ENCODE measurements at regions not wholly inside any gene's neighbourhood (a gene's known extent, or its start where the extent isn't known, plus 50 kb on each side); places are given as distances from the start of the nearest gene placed in this dataset.

DNA sequence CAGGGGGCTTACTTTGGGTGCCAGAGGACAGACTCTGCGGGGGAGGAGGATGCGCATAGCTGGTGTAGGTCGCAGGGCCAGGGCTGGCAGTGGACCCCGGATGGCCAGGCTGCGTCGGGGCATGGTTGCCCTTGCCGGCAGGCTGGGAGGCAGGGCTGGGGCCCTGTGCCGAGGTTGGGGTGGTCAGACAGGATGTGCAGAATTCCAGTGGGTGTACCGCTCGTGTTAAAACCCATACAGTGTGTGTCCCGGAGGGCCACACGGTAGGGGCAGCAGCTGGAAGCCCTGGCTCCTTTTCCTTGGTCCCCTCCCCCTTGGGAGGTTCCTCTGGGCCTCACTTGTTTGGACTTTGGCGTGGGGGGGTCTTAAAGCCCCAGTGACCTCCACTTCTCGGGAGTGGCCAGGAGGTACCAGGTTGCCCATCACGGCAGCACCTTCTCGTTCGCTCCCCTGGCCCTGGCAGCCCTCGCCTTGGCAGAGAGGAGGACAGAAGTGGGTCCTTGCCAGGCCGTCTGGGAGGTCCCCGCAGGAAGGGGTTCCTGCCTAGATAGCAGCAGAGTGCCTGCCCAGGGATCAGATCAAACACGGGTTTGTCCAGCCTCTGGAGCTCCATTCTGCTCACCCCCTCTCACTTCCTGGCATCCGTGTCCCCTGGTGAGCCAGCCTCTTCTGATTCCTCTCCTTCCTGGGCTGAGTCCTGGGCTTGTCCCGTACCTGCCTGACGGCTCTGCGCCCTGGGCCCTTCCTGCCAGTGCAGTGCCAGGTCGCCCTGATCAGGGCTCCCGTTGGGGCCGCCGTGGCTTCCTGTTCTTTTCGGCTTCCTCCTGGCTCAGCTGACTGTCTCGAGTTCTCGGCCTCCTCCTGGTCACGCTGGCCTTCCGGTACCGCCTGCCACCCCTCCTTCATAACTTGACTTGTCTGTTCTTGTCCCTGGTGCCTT lies 56.7 kb upstream of the HGFAC start:
- no peak for DNase-seq

DNA sequence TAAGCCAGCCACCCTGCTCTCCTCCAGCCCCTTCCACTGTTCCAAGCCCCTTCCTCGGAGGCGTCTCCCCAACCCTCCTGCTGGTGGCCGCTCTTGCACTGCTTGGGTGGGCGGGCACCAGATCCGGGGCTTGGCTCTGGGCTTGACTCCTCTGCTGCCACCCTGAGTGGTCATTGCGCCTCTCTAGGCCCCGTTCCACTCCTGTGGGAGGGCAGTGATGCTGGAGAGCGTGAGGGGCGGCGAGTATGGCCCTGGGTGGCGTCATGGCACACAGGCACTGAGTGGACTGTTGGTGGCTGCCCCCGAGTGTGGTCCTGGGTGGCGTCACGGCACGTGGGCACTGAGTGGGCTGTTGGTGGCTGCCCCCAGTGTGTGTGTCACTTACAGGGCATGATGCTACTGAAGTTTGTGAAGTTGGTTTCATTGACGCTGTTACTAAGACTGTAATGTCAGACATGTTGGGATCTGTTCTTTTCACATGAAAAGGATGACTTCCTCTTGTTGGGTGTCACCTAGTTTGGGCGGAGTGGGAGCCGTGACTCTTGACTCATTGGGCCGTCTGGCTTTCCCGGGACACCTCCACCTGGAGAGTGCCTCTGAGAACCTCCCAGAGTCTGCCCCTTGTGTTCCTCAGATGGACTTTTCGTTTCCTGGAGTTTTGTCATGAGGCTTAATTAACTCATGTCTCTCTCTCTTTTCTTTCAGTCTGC lies 55.9 kb upstream of the HGFAC start:
- no peak for DNase-seq

DNA sequence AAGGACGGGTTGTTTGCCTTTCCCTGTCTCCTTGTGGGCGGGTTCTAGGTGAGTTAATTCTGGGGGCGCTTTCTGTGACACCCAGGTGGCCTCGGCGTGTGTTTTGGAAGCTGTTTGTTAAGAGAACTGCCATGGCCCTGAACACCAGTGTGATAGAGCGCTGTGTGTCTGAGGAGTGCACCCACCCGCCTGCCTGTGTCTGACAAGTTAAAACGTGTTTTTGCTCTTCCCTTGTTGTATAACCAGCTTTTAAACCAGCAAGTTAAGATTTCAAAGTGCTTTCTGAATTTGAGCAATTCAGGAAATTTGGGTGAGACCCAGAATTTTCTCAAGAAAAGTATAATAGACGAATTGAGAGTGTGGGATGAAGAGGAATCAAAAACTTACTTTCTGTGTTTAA lies 55.2 kb upstream of the HGFAC start:
- no peak for DNase-seq

DNA sequence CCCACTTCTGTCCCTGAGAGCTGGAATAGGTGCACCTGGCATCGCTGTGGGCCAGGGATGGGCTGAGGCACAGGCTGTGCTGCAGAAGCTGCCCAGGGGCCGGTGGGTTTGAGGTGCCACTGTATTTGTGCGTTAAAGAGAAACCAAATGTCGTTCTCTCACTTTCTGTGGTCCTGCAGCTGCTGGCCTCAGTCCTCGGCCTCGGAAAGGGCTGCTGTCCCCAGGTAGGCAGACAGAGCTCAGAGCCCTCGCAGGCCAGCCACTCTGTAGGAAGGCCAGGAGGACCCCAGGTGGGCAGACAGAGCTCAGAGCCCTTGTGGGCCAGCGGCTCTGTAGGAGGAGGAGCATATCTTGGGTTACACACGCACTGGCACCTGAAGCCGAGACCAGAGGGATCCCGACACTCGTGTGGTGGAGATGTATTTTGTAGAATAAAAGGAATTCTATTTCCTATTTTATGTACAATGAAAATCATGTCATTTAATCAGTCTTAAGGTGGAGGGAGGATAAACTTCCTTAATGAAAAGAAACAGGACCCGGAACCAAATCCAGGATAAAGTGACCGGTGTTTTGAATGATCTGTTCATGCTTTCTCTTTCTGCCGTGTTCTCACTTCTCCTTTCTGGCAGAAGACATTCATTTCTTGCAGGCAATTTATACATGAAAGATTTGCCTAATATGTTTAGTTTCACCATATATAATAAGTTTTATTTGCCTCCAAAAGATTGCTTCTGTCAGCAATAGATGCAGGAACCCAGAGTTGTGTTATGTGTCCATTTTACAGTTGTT lies 54.4 kb upstream of the HGFAC start:
- DNase-seq = peak; percentile 53 to 62

DNA sequence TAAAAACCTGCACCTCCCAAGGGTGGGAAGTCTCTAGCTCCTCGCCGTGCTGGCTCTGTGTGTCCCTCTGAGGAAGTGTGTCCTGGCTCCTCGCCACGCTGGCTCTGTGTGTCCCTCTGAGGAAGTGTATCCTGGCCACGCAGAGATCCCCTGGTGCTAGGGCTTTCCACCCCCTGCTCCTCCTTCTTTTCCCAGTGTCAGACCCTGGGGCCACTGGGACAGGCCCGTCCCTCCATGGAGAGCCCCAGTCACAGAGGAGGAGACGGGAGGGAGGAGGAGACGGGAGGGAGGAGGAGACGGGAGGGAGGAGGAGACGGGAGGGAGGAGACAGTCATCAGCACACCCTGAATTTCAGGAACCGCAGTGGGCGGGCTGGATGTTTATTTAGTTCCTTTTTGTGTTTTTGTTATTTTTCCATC lies 53.8 kb upstream of the HGFAC start:
- DNase-seq = peak; percentile 53 to 62

DNA sequence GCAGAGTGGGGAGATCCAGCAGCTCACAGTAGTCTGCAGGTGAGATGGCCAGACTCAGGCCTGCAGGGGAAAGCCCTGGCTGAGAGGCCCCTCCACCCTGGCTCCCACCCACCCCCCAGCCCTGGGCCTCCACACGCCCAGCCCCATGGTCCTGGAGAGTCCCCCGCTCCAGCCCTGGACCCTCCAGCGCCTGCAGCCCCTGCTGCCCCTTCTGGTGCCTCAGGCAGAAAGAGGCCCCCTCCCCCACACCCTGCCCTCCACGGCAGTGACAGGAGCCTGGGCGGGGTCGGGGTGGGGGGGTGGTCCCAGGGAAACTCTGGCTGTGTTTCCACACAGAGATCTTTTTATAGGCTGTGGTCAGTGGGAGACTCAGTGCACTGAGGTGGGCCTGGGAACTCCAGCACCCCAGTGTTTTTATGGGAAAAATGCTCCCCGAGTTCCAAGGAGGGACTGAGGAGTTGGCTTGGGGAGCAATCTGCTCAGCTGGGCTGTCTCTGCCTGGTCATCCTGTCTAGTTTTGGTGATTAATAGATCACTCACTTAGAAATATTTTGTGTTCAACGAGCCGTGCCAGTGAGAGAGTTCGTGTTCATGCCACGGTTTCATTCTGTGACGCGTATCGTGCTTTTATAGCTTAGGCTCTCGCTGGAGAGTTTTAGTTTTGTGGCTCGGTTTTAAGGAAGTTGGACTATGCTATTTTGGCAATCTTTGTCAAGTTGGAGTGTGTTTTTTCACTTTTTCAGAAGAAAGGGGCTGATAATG lies 53.1 kb upstream of the HGFAC start:
- DNase-seq = peak; percentile 52

DNA sequence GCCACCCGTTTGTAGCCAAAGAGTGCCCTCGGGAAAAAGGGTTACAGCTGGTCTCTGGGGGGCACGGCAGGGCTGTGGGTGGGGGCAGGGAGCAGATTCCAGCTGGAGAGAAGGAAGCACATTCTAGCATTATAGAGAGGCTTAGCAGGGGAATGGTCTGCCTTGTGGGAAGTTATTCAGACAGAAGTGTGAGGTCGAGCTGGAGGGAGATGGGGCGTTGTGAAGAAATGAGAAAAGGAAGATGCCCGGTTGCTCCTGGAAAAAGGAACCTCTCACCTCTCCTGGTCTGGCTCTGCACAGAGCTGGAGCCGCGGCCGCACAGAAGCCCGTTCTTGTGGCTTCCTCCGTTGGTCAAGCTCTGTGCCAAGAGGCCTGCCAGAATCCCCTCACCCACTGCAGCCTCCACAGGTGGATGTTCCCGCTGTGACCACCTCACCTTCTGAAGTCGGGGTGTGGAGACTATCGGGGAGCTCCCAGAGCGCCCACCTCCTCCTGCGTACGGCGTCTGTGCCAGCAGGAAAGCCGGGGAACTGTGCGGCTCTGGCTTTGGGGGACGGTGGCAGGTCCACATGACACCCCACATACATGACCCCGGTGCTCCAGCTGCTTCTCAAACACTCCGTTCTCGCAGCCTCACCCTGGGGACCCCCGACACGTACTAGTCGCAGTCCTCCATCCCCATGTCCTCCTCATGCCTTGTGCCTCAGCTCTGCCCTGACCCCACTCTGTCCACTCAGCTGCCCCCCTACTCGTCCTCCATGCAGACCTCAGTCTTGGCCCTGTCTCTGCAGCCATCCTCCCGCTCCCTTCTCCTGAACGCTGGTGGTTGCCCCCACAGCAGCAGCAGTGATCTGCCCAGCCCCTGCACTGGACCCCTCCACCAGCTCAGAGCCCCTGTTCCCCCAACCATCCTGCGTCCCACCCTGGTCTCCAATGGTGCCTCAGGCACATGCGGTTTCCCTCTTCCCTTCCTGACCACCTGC lies 52.2 kb upstream of the HGFAC start:
- peak; percentile 19 to 21 for DNase-seq

DNA sequence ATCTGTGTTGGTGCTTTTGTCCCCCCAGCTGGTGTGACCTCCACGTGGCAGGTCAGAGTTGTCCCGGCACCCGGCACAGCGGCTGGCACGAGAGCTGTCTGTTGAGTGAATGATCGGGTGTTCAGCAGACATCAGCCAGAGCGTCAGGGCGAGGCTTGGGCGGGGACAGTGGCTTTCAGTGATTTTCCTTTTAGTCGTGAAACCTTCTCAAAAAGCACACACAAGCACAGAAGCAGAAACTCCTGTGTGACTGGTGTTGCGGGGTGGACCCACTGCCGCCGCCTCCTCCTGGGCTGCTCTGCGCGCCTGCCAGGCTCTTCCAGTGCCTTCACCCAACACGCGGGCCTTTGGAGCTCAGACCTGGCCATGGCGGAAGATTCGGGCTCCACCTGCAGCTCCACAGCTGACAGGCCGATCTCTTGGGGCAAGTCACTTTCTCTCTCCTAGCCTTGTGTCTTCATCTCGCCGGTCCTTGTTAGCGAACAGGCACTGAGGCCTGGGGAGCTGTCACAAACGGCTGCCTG lies 51.4 kb upstream of the HGFAC start:
- DNase-seq = no peak

DNA sequence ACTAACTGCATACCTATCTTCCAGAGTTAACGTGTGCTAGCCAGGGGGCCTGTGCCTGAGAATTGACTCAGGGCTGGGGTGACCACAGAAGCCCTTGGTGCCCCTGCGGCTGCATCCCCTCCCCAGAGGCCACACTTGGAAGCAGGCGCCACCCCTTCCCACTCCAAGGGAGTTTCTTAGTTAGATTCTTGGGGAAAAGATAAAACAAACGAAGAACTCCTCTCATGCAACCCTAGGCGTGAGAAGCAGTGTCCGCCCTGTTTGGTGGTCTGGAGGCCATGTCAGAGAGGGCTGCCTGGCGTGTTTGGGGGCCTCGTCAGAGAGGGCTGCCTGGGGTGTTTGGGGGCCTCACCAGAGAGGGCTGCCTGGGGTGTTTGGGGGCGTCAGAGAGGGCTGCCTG lies 50.3 kb upstream of the HGFAC start:
- no peak for DNase-seq
